ENCODE measurements at regions not wholly inside any gene's neighbourhood (a gene's known extent, or its start where the extent isn't known, plus 50 kb on each side); places are given as distances from the start of the nearest gene placed in this dataset.
A peak's percentile ranks its signal among the peaks of the same experiment; 100 is the strongest.
"Not testable (repeated sequence)": the region's sequence is repeated elsewhere in the genome, so short reads cannot be mapped to it uniquely, and the experiment has no call there.

- DNase-seq (ENCODE audit: low read depth) = no peak
Observed at GRCh38 chr12:9367828-9368227, 159.6 kb upstream of the PZP start.

- no peak for DNase-seq (ENCODE audit: low read depth)
Observed at GRCh38 chr12:9367201-9367600, 159.0 kb upstream of the PZP start.

- no peak for DNase-seq (ENCODE audit: low read depth)
Observed at GRCh38 chr12:9365296-9365695, 157.1 kb upstream of the PZP start.

GRCh38 chr12:9364224-9365176 is 156.3 kb upstream of the PZP start:
- peak; percentile 10 for DNase-seq (ENCODE audit: low read depth)

- no peak for DNase-seq (ENCODE audit: low read depth)
Observed at GRCh38 chr12:9363145-9363544, 154.9 kb upstream of the PZP start.

GRCh38 chr12:9361879-9362326 is 153.7 kb upstream of the PZP start:
- no peak for DNase-seq (ENCODE audit: low read depth)

GRCh38 chr12:9354009-9354754 is 146.0 kb upstream of the PZP start:
- not testable (repeated sequence) for DNase-seq (ENCODE audit: low read depth)

- no peak for DNase-seq (ENCODE audit: low read depth)
Observed at GRCh38 chr12:9351136-9351535, 142.9 kb upstream of the PZP start.

- DNase-seq (ENCODE audit: low read depth) = no peak
Observed at GRCh38 chr12:9349888-9350885, 142.0 kb upstream of the PZP start.

- DNase-seq (ENCODE audit: low read depth) = no peak
Observed at GRCh38 chr12:9348906-9349518, 140.8 kb upstream of the PZP start.

- DNase-seq (ENCODE audit: low read depth) = peak; percentile 26
Observed at GRCh38 chr12:9347328-9348127, 139.3 kb upstream of the PZP start.

GRCh38 chr12:9346866-9347327 is 138.7 kb upstream of the PZP start:
- no peak for DNase-seq (ENCODE audit: low read depth)

- no peak for DNase-seq (ENCODE audit: low read depth)
Observed at GRCh38 chr12:9345171-9345570, 137.0 kb upstream of the PZP start.

GRCh38 chr12:9344541-9344940 is 136.3 kb upstream of the PZP start:
- no peak for DNase-seq (ENCODE audit: low read depth)

GRCh38 chr12:9343731-9344130 is 135.5 kb upstream of the PZP start:
- no peak for DNase-seq (ENCODE audit: low read depth)

- no peak for DNase-seq (ENCODE audit: low read depth)
Observed at GRCh38 chr12:9342614-9343353, 134.6 kb upstream of the PZP start.

GRCh38 chr12:9341260-9341585 is 133.0 kb upstream of the PZP start:
- no peak for DNase-seq (ENCODE audit: low read depth)

- peak; percentile 9 for DNase-seq (ENCODE audit: low read depth)
Observed at GRCh38 chr12:9340422-9341259, 132.4 kb upstream of the PZP start.

GRCh38 chr12:9337656-9338055 is 129.5 kb upstream of the PZP start:
- DNase-seq (ENCODE audit: low read depth) = no peak

Data from fibroblast of the conjunctiva (primary cell).